Epidermal melanocyte (primary cell): ENCODE measurements at regions not wholly inside any gene's neighbourhood (a gene's known extent, or its start where the extent isn't known, plus 50 kb on each side); places are given as distances from the start of the nearest gene placed in this dataset.

Source experiments
- DNase-seq: peaks from one replicate; pipeline ENCODE4 v3.0.0; 2011; ENCODE audit warnings: low spot score; ENCODE audit not compliant: insufficient read length

DNA sequence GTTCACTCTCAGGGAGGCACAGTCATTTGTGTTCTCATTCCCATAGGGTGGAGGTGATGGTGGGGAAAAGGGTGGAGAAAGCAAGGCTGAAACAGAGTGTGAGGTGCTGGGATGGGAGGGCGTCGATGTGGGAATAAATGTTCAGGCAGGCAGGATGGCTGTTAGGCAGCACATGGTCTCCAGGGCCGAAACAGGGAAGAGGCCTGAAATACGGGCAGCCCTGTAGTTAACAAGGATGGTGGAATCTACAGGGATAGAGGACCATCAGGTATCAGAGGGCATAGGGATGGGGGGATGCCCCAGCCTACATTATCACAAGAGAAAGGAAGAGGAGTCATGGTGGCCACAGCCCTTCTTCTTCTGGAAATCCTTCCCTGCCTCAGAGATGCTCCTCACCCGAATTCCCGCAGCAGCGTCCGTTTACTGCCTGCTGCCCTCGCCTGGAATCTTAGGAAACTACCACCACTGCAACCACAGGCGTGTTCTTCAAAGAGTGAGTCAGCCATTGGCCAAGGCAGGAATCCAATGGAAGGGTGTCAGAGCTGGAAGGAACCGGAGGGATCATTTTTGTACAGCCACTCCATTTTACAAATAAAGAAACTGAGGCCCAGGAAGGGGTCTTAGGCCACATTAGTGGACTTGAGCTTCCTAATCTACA, 49.7 kb upstream of the POMGNT2 start:
- DNase-seq: no peak
